ENCODE measurements at regions not wholly inside any gene's neighbourhood (a gene's known extent, or its start where the extent isn't known, plus 50 kb on each side); places are given as distances from the start of the nearest gene placed in this dataset.
"Not testable (repeated sequence)": the region's sequence is repeated elsewhere in the genome, so short reads cannot be mapped to it uniquely, and the experiment has no call there.

DNA sequence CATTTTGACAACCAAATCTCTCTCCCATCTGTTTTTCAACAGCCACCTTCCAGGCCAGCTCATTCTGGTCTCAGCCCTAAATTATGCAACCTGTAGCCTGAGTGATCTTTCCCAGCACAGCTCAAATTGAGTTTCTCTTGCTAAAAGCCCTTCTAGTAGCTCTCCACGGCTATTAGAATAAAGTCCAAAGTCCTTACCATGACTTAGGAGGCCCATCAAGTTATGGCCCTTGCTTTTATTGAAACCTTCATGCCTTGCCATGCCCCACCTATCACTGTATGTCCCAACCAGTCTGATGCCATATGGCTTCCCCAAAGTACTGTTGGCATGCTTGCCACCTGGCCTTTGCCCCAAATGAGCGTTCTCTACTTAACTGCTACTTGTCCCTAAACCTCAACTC lies 303.5 kb upstream of the GADL1 start:
- 97% methylated on average over 2 of the region's 2 CpGs for WGBS
- Histone ChIP-seq H3K27me3 (replicated peaks; ENCODE audit: insufficient read depth) (no peaks in the 10 kb centered on the region), H3K36me3 (no peaks in the 10 kb centered on the region), H3K27ac (peak overlapping the region in 1 of 2 donors; percentile 27), H3K4me1 (replicated peaks) (no peaks in the 10 kb centered on the region), H3K9me3 (no peaks in the 10 kb centered on the region), H3K4me3 (no peak overlapping the region)
- TF ChIP-seq POLR2A (IDR thresholded peaks at IDR 0.05) (no peak), POLR2AphosphoS5 (IDR thresholded peaks at IDR 0.05) (no peak)
- TF ChIP-seq, protein P1, sequence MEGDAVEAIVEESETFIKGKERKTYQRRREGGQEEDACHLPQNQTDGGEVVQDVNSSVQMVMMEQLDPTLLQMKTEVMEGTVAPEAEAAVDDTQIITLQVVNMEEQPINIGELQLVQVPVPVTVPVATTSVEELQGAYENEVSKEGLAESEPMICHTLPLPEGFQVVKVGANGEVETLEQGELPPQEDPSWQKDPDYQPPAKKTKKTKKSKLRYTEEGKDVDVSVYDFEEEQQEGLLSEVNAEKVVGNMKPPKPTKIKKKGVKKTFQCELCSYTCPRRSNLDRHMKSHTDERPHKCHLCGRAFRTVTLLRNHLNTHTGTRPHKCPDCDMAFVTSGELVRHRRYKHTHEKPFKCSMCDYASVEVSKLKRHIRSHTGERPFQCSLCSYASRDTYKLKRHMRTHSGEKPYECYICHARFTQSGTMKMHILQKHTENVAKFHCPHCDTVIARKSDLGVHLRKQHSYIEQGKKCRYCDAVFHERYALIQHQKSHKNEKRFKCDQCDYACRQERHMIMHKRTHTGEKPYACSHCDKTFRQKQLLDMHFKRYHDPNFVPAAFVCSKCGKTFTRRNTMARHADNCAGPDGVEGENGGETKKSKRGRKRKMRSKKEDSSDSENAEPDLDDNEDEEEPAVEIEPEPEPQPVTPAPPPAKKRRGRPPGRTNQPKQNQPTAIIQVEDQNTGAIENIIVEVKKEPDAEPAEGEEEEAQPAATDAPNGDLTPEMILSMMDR (IDR thresholded peaks at IDR 0.05), result no peak
- DNase-seq (ENCODE audit: low spot score), result no peak
- intact Hi-C loops (cut with DNase I), result no loop called here

DNA sequence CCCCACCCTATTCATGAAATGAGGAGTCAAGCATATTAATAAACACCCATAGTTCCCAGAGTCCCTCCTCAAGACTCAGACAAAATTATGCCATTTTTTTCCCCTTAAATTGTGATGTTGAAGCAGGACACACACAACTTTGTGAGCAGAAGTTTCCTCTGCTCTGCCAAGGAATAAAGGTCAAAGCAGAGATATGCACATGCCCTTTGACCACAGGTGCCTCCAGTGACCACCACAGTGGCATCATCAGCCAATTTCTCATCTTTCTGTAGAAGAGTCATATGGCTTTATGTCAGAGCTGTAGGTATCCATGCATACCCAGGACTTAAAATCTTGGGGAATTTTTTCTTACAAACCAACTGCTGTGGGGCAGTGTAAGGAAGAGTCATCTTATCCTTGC lies 304.4 kb upstream of the GADL1 start:
- Histone ChIP-seq H3K36me3 (no peaks in the 10 kb centered on the region), H3K9me3 (no peaks in the 10 kb centered on the region), H3K27me3 (replicated peaks; ENCODE audit: insufficient read depth) (no peaks in the 10 kb centered on the region), H3K4me3 (no peak overlapping the region), H3K27ac (no peak overlapping the region), H3K4me1 (replicated peaks) (no peaks in the 10 kb centered on the region)
- intact Hi-C loops (cut with DNase I), result no loop called here
- TF ChIP-seq POLR2AphosphoS5 (IDR thresholded peaks at IDR 0.05), result no peak
- TF ChIP-seq, protein P1 (IDR thresholded peaks at IDR 0.05), result no peak
- no peak for TF ChIP-seq POLR2A (IDR thresholded peaks at IDR 0.05)
- no peak for DNase-seq (ENCODE audit: low spot score)

DNA sequence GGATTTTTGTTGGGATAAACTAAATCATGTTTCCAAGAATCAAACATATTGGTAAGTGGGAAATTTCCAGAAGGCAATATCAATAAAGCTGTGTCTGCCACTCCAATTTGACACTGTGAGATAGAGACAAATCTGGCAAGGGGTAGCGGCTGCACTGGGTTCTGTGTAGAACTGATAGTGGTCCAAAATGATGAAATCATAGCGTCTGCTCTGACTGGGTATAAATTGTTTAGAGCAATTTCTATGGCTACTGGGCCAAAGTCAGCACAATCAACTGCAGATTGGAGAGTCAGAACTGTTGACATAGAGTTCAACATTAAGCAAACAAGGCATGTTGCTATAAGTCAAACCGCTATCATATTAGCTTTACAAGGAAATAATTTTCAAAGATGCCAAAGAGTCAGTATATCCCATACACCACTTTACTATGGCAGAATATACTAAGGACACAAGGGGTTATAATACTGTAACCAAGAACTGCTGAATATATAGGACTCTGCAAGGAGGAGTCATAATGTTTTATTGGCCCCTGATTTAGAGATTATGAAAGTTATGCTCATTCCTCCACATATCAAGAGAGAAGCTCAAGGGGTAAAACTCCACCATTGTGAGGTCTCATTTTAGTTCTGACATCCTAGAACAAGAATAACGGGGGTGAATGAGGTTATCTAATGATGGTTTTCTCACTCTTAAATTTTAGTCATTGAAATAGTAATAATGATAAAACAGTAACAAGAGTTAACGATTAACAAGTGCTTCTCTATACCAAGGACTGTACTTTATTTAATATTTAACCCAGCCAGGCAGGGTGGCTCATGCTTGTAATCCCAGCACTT lies 309.7 kb upstream of the GADL1 start:
- DNase-seq (ENCODE audit: low spot score), result no peak
- H3K9me3 ChIP-seq, result no peaks in the 10 kb centered on the region
- no peaks in the 10 kb centered on the region for H3K4me1 ChIP-seq (replicated peaks)
- H3K4me3 ChIP-seq, result no peak overlapping the region
- 87% methylated on average over 5 of the region's 5 CpGs for WGBS
- intact Hi-C loops (cut with DNase I), result no loop called here
- no peaks in the 10 kb centered on the region for H3K27me3 ChIP-seq (replicated peaks; ENCODE audit: insufficient read depth)
- TF ChIP-seq, protein P1 (IDR thresholded peaks at IDR 0.05), result no peak
- no peak for TF ChIP-seq POLR2A (IDR thresholded peaks at IDR 0.05)
- TF ChIP-seq POLR2AphosphoS5 (IDR thresholded peaks at IDR 0.05), result no peak
- H3K36me3 ChIP-seq, result no peaks in the 10 kb centered on the region
- no peak overlapping the region for H3K27ac ChIP-seq

DNA sequence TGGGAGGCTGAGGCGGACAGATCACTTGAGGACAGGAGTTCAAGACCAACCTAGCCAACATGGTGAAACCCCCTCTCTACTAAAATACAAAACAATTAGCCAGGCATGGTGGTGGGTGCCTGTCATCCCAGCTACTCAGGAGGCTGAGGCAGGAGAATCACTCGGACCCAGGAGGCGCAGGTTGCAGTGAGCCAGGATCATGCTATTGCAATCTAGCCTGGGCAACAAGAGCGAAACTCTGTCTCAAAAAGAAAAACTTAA lies 310.3 kb upstream of the GADL1 start:
- DNase-seq (ENCODE audit: low spot score); H3K27ac ChIP-seq; intact Hi-C loops (cut with DNase I); H3K9me3 ChIP-seq; H3K36me3 ChIP-seq; H3K4me1 ChIP-seq (replicated peaks); H3K27me3 ChIP-seq (replicated peaks; ENCODE audit: insufficient read depth); H3K4me3 ChIP-seq: not testable (repeated sequence)
- 98% methylated on average over 4 of the region's 4 CpGs for WGBS

DNA sequence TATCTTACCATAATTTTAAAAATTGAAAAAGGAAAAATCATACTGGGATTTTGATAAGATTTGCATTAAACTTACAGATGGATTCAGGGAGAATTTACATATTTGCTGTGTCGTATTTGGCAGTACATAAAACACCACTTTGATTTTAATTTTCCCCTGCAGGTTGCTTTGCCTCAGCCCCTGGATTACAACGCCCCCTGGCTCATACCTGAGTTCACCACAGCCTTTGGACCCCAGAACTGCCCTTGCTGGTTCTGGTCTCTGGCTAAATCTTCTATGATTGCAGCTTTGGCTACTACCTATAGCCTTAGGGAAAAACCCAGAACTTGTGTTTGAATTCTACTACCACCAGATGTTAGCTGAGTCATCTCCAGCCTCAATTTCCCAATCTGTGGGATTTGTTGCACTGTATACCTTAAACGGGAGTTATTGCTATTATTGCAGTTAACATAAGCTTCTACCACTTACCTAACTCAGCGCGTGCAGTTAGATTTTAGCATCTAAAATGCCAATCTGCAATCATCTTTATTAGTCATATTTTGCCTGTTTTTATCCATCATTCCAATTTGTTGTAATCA lies 315.7 kb upstream of the GADL1 start:
- TF ChIP-seq POLR2AphosphoS5 (IDR thresholded peaks at IDR 0.05), result no peak
- no peaks in the 10 kb centered on the region for H3K36me3 ChIP-seq
- no peaks in the 10 kb centered on the region for H3K27me3 ChIP-seq (replicated peaks; ENCODE audit: insufficient read depth)
- H3K4me1 ChIP-seq (replicated peaks), result no peaks in the 10 kb centered on the region
- H3K27ac ChIP-seq, result no peak overlapping the region
- no peaks in the 10 kb centered on the region for H3K9me3 ChIP-seq
- WGBS, result 88% methylated on average over 5 of the region's 5 CpGs
- no peak for DNase-seq (ENCODE audit: low spot score)
- intact Hi-C loops (cut with DNase I), result no loop called here
- no peak overlapping the region for H3K4me3 ChIP-seq

DNA sequence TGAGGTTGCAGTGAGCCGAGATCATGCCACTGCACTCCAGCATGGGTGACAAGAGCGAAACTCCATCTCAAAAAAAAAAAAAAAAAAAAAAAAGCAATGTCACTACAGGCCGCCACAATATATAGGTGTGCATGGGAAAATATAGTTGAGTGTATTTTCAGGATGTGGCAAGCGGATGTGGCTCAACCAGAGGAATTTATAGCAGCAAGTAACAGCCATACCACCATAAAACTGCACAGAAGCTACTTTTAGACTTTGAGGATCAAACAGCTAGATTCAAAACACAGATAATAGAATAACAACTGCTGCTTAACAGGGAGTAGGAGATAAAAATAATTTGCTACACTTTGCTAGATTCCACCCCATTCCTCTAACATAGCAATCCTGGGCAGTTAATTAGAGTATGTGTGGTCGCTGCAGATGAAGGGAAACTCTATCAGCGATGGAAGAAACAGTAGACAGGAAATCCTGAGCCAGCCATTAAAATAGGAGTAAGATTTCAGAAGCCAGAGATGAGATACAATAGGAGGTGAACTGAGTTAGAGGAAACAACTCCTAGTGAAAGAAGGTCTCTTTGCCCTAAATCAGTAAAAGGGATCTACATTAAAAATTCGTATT lies 318.7 kb upstream of the STT3B start:
- Histone ChIP-seq H3K36me3 (no peaks in the 10 kb centered on the region), H3K4me1 (replicated peaks) (no peaks in the 10 kb centered on the region), H3K4me3 (no peak overlapping the region), H3K27me3 (replicated peaks; ENCODE audit: insufficient read depth) (no peaks in the 10 kb centered on the region), H3K27ac (no peak overlapping the region), H3K9me3 (no peaks in the 10 kb centered on the region)
- no peak for DNase-seq (ENCODE audit: low spot score)
- TF ChIP-seq, protein P1 (IDR thresholded peaks at IDR 0.05), result no peak
- no peak for TF ChIP-seq POLR2A (IDR thresholded peaks at IDR 0.05)
- TF ChIP-seq POLR2AphosphoS5 (IDR thresholded peaks at IDR 0.05), result no peak
- WGBS, result 62% methylated on average over 7 of the region's 7 CpGs
- intact Hi-C loops (cut with DNase I), result no loop called here

Data from prostate gland (tissue), 2 donors.